A549 (cell line): ENCODE measurements at regions not wholly inside any gene's neighbourhood (a gene's known extent, or its start where the extent isn't known, plus 50 kb on each side); places are given as distances from the start of the nearest gene placed in this dataset.

ENCODE experiments used
- EP300 ChIP-seq, 2 experiments: fragments of >200 bp; sonication (Bioruptor Twin); formaldehyde crosslinking; IDR thresholded peaks; 2 replicates in 1 of 2; 3 replicates in 1 of 2; pipeline ENCODE4 v1.6.1; 2016 to 2017
- HDAC2 ChIP-seq: fragments of 200-600 bp; sonication (generic); IDR thresholded peaks from 2 replicates; pipeline ENCODE4 v1.6.1; 2016
- JUN ChIP-seq, 2 experiments: fragments of >200 bp; sonication (Bioruptor Twin); formaldehyde crosslinking; IDR thresholded peaks; 2 replicates in 1 of 2; 3 replicates in 1 of 2; pipeline ENCODE4 v1.6.1; 2016 to 2017
- JUNB ChIP-seq: fragments of >200 bp; sonication (Bioruptor Twin); formaldehyde crosslinking; IDR thresholded peaks from 2 replicates; pipeline ENCODE4 v1.6.1; 2016
- PHF8 ChIP-seq: fragments of 200-600 bp; sonication (generic); IDR thresholded peaks from 2 replicates; pipeline ENCODE4 v1.6.1; 2016; ENCODE audit warnings: low read depth, mild to moderate bottlenecking, antibody characterized with exemption, moderate library complexity, borderline replicate concordance
- POLR2A ChIP-seq: IDR thresholded peaks from 2 replicates; pipeline ENCODE4 v1.6.1; 2012; ENCODE audit warnings: mild to moderate bottlenecking, low read length
- RAD21 ChIP-seq, 2 experiments: fragments of >200 bp in 1 of 2; sonication (Bioruptor Twin) in 1 of 2; formaldehyde crosslinking in 1 of 2; IDR thresholded peaks in 1 of 2; conservative IDR thresholded peaks in 1 of 2; 2 replicates in 1 of 2; 3 replicates in 1 of 2; pipeline ENCODE4 v1.6.1; 2012 to 2018; ENCODE audit warnings: inconsistent platforms in 1 of 2
- RFX5 ChIP-seq: fragments of 450-650 bp; IDR thresholded peaks from 2 replicates; pipeline ENCODE4 v1.7.1; 2014; ENCODE audit warnings: antibody characterized with exemption, mild to moderate bottlenecking, moderate library complexity
- SMC3 ChIP-seq: fragments of >200 bp; sonication (Bioruptor Twin); formaldehyde crosslinking; IDR thresholded peaks from 3 replicates; pipeline ENCODE4 v1.6.1; 2018; ENCODE audit warnings: inconsistent platforms
- SREBF2 ChIP-seq: fragments of 450-650 bp; IDR thresholded peaks from 2 replicates; pipeline ENCODE4 v1.6.1; 2014; ENCODE audit warnings: mild to moderate bottlenecking, moderate library complexity
- ZFP36 ChIP-seq: fragments of 450-650 bp; IDR thresholded peaks from 2 replicates; pipeline ENCODE4 v1.6.1; 2014; ENCODE audit warnings: borderline replicate concordance; ENCODE audit not compliant: partially characterized antibody
- ZNF302 ChIP-seq: fragments of 250-450 bp; sonication (Bioruptor Pico); IDR thresholded peaks from 2 replicates; pipeline ENCODE4 v1.9.0; 2021; ENCODE audit warnings: inconsistent platforms, mild to moderate bottlenecking, moderate library complexity
- TF ChIP-seq, protein P1 (sequence below): fragments of >200 bp; sonication (Bioruptor Twin); formaldehyde crosslinking; IDR thresholded peaks from 3 replicates; pipeline ENCODE4 v1.5.1; 2016
- TF ChIP-seq, protein P2 (sequence below): IDR thresholded peaks from 2 replicates; pipeline ENCODE4 v1.6.1; 2012

DNA sequence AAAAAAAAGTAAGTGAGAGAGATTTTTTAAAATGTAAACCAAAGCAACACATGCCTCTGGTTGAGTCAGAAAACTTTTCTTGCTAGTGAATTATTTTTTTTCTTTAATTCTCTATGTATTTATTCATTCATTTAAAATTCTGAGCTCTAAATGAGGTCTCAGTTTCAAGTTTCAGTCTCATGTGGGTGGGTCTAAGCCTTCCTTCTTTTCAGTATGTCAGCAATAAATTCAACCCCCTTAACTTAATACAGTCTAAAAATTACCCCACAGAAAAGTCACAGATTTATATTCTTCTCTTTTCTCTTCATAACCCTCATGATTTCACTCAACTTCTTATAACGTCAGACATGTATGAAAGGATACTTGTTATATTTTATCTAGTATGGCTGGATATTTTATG, 663.3 kb upstream of the PTCHD4 start:
- TF ChIP-seq SREBF2 (no peak), RFX5 (no peak), SMC3 (no peak), ZFP36 (no peak), JUNB (no peak), PHF8 (no peak), RAD21 (conservative IDR thresholded peaks at IDR 0.05 in 1 of 2, IDR thresholded peaks at IDR 0.05 in 1 of 2) (no peak), EP300 (IDR thresholded peaks at IDR 0.05) (no peak), ZNF302 (no peak), HDAC2 (no peak), POLR2A (no peak), JUN (IDR thresholded peaks at IDR 0.05) (no peak)
- TF ChIP-seq, protein P1, sequence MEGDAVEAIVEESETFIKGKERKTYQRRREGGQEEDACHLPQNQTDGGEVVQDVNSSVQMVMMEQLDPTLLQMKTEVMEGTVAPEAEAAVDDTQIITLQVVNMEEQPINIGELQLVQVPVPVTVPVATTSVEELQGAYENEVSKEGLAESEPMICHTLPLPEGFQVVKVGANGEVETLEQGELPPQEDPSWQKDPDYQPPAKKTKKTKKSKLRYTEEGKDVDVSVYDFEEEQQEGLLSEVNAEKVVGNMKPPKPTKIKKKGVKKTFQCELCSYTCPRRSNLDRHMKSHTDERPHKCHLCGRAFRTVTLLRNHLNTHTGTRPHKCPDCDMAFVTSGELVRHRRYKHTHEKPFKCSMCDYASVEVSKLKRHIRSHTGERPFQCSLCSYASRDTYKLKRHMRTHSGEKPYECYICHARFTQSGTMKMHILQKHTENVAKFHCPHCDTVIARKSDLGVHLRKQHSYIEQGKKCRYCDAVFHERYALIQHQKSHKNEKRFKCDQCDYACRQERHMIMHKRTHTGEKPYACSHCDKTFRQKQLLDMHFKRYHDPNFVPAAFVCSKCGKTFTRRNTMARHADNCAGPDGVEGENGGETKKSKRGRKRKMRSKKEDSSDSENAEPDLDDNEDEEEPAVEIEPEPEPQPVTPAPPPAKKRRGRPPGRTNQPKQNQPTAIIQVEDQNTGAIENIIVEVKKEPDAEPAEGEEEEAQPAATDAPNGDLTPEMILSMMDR = no peak
- TF ChIP-seq, protein P2, sequence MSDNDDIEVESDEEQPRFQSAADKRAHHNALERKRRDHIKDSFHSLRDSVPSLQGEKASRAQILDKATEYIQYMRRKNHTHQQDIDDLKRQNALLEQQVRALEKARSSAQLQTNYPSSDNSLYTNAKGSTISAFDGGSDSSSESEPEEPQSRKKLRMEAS = no peak
